ENCODE measurements at regions not wholly inside any gene's neighbourhood (a gene's known extent, or its start where the extent isn't known, plus 50 kb on each side); places are given as distances from the start of the nearest gene placed in this dataset.

DNA sequence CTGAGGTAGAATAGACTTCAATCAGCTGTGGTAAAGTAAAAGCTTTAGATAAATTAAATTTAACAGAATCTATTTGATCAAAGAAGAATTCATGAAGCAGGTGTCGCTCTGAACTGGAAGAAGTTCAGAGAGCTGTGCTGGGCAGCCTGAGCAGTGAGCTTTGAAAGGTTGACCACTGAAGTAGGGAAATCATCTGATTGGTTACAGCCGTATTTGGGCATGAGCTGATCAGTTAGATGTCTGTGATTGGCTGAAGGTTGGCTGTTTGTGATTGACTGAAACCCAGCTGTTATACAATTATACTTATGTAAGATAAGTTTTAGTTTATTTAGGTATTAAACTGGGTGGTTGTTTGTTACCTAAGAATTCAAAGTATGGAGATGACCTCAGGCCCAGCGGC lies 1174.6 kb downstream of the CDH9 start:
- Histone ChIP-seq H3K4me1 (ENCODE audit: control insufficient read depth, extremely low read depth, insufficient read depth, low read length) (no peaks in the 10 kb centered on the region), H3K36me3 (ENCODE audit: control insufficient read depth in 2 of 2, extremely low read depth in 1 of 2, insufficient read depth in 2 of 2, low read length in 2 of 2) (no peaks in the 10 kb centered on the region), H3K9ac (replicated peaks; ENCODE audit: extremely low read depth, insufficient read depth, low read length) (no peak overlapping the region), H3K9me3 (replicated peaks; ENCODE audit: control insufficient read depth, insufficient read depth, low read length) (peaks cover 4% of the 10 kb centered on the region), H3K4me2 (ENCODE audit: insufficient read depth, low read length) (no peak overlapping the region), H3K27ac (ENCODE audit: insufficient read depth, low read depth, low read length) (no peak overlapping the region), H3K9me1 (replicated peaks; ENCODE audit: control insufficient read depth, extremely low read depth, insufficient read depth, low read length) (no peaks in the 10 kb centered on the region), H3K4me3 (replicated peaks in 1 of 3; ENCODE audit: insufficient read depth in 1 of 3, low read depth in 1 of 3, low read length in 3 of 3) (no peak overlapping the region), H4K20me1 (replicated peaks; ENCODE audit: control insufficient read depth, extremely low read depth, insufficient read depth, low read length) (no peaks in the 10 kb centered on the region), H3K79me2 (ENCODE audit: control insufficient read depth, insufficient read depth, low read length) (no peaks in the 10 kb centered on the region), H3K27me3 (ENCODE audit: control insufficient read depth in 2 of 2, insufficient read depth in 2 of 2, low read length in 2 of 2) (no peaks in the 10 kb centered on the region), H2AFZ (ENCODE audit: low read depth, low read length) (no peak overlapping the region)
- intact Hi-C loops (cut with micrococcal nuclease) = no loop called here
- ChIA-PET POLR2A (no interaction called here), CTCF (no interaction called here)
- DNase-seq (ENCODE audit: low read depth, low spot score) (no peak), FAIRE-seq (no peak)
- dilution Hi-C loops (cut with MboI; ENCODE audit: extremely low pct_ligation_motif_present, low sequenced_read_pairs) = no loop called here
- no peak for TF ChIP-seq FOS (IDR thresholded peaks at IDR 0.05; ENCODE audit: borderline replicate concordance, insufficient read depth, low read length)
- no peak for TF ChIP-seq MYC (IDR thresholded peaks at IDR 0.05; ENCODE audit: low read depth, low read length)
- TF ChIP-seq CTCF (IDR thresholded peaks at IDR 0.05; ENCODE audit: extremely low read depth in 1 of 2, insufficient read depth in 1 of 2, low read depth in 1 of 2, low read length in 2 of 2) = no peak
- no peak for TF ChIP-seq POLR2A (IDR thresholded peaks at IDR 0.05; ENCODE audit: low read depth, low read length)
- TF ChIP-seq EZH2 (IDR thresholded peaks at IDR 0.05; ENCODE audit: borderline replicate concordance, low read depth, low read length, severe bottlenecking) = no peak
- TF ChIP-seq, protein P1, sequence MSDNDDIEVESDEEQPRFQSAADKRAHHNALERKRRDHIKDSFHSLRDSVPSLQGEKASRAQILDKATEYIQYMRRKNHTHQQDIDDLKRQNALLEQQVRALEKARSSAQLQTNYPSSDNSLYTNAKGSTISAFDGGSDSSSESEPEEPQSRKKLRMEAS (IDR thresholded peaks at IDR 0.05; ENCODE audit: insufficient read depth, insufficient read length) = no peak
- TF ChIP-seq POLR2AphosphoS5 (IDR thresholded peaks at IDR 0.05; ENCODE audit: insufficient read depth, low read depth, low read length) = no peak
- TF ChIP-seq JUN (IDR thresholded peaks at IDR 0.05; ENCODE audit: borderline replicate concordance, insufficient read depth, insufficient read length, low read depth) = no peak
- no peak for TF ChIP-seq GATA2 (IDR thresholded peaks at IDR 0.05; ENCODE audit: insufficient read depth, insufficient read length, low read depth, low read length)
- no TSS peak for BruUV-seq (replicated peaks)
